Testis (tissue), 2 donors: ENCODE measurements at regions not wholly inside any gene's neighbourhood (a gene's known extent, or its start where the extent isn't known, plus 50 kb on each side); places are given as distances from the start of the nearest gene placed in this dataset.

Experiments
- CTCF ChIP-seq, 3 experiments: fragments of 450-650 bp in 2 of 3; fragments of 200-600 bp in 1 of 3; sonication (generic) in 1 of 3; IDR thresholded peaks; one replicate each; pipeline ENCODE4 v1.5.1; 2016 to 2019; ENCODE audit warnings: antibody characterized with exemption in 3 of 3, mild to moderate bottlenecking in 2 of 3, moderate library complexity in 1 of 3
- POLR2A ChIP-seq: fragments of 450-650 bp; IDR thresholded peaks from one replicate; pipeline ENCODE4 v1.6.1; 2017; ENCODE audit warnings: antibody characterized with exemption, mild to moderate bottlenecking, moderate library complexity

GRCh38 chr5:105409695-105410094 is 1847.1 kb upstream of the NUDT12 start:
- TF ChIP-seq CTCF (IDR thresholded peaks at IDR 0.05) (no peak), POLR2A (no peak)
